ENCODE measurements at regions not wholly inside any gene's neighbourhood (a gene's known extent, or its start where the extent isn't known, plus 50 kb on each side); places are given as distances from the start of the nearest gene placed in this dataset.

DNA sequence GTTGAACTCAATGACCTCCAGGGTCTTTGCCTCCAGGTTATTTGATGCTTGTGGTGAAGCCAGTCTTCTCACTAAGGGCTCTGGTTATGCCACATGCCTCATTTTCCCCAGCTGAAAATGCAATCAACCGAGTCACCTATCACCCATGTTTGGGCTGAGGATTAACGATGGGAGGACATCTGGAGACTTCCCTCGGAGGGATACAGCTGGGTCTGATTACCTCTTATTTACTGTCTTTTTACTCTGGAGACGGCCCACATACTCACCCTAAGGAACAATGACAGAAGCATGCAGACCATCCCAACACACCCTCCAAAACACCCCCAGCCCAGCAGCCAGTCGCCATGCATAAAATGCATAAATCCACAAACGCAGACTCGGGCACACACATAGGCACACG lies 187.4 kb downstream of the OPA1 start:
- no peak for DNase-seq (ENCODE audit: low spot score)

GRCh38 chr3:193780810-193781478 lies 187.9 kb downstream of the OPA1 start:
- peak; percentile 84 for DNase-seq (ENCODE audit: low spot score)

GRCh38 chr3:193782276-193782647 lies 189.3 kb downstream of the OPA1 start:
- peak; percentile 89 for DNase-seq (ENCODE audit: low spot score)

DNA sequence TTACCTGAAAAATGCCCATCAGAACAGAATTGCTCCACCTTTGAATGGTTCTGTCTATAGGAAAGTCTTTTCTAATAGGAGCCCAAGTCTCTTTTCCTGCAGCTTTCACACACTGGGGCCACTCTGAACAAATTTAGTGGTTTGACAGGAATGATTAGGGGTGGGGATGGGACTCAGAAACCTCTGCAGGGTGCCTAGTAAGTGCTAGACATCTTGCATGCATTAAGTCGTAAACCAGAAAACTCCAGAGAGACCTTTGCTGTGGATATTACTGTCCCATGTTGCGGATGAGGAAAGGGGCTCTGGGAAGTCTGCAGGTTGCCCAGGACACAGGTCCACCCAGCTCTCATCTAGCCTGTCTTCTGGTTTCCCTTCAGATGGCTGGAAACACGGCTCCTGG lies 189.7 kb downstream of the OPA1 start:
- no peak for DNase-seq (ENCODE audit: low spot score)

DNA sequence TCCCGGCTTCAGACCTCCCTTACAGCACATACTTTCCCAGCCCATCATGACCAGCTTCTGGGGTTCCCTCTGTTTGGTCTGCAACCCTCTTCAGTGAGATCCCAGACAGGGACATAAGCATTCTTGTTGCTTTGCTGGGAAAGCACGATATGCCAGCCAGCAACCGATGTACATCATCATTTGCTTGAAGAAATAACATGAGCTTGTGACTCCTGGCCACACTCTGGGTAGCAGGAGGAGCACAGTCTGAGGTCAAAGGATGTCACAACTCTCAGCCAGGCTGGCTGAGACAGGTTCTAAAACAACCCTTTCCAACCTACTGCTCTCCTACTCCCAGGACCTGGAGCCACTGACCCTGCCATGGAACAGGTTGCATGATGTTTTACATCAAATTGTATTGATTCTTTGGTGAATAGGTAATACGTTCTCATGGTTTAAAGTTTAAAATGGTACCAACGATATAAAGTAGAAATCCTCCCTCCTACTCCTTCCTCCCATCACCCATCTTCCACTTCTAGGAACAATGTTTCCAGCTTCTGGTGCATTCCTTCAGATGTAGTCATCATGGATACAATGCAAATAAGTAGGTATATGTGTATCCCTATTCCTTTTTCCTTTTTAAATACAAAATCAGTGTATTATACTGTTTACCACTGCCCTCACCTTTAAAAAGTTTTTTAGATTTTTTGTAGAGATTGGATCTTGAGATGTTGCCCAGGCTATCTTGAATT lies 190.3 kb downstream of the OPA1 start:
- DNase-seq (ENCODE audit: low spot score) = peak; percentile 35

DNA sequence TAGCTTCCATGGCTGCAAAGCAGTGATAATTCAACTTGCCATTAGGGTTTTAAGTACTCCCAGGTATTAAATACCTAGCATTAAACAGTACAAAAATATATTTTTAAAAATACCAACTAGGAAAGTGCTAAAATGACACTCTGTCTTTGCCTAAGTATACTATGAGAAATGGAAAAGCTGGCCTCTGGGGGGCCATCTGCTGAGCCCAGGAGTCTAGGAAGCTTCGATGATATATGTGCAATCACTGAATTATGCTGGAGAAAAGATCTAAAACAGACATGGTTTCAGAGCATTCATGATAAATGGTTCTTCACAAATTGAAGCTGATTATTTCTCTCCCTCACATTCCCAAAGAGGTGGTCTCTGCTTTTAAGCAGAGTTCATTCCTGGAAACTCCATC lies 191.8 kb downstream of the OPA1 start:
- DNase-seq (ENCODE audit: low spot score) = no peak

GRCh38 chr3:193787496-193787870 lies 194.5 kb downstream of the OPA1 start:
- no peak for DNase-seq (ENCODE audit: low spot score)

- peak; percentile 84 for DNase-seq (ENCODE audit: low spot score)
Observed at GRCh38 chr3:193788189-193788991, 195.4 kb downstream of the OPA1 start.

DNA sequence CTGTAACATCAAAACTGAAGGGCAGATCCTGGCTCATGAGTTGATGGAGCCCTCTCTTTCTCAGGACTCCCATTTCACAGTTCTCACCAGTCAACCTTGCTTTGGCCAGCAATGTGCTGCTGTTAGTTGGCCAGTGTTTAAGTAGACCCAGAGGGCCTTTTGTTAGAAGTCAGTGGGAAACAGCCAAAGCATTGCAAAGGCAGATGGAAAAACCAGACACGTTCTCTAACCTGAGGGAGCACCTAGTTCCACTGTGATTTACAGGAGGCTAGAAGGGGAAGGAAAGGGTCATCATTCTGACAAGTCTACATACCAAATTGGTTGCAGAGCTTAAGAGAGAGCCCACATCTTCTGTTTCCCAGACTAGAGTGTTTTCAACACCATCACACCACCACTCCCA lies 196.4 kb downstream of the OPA1 start:
- DNase-seq (ENCODE audit: low spot score) = no peak

DNA sequence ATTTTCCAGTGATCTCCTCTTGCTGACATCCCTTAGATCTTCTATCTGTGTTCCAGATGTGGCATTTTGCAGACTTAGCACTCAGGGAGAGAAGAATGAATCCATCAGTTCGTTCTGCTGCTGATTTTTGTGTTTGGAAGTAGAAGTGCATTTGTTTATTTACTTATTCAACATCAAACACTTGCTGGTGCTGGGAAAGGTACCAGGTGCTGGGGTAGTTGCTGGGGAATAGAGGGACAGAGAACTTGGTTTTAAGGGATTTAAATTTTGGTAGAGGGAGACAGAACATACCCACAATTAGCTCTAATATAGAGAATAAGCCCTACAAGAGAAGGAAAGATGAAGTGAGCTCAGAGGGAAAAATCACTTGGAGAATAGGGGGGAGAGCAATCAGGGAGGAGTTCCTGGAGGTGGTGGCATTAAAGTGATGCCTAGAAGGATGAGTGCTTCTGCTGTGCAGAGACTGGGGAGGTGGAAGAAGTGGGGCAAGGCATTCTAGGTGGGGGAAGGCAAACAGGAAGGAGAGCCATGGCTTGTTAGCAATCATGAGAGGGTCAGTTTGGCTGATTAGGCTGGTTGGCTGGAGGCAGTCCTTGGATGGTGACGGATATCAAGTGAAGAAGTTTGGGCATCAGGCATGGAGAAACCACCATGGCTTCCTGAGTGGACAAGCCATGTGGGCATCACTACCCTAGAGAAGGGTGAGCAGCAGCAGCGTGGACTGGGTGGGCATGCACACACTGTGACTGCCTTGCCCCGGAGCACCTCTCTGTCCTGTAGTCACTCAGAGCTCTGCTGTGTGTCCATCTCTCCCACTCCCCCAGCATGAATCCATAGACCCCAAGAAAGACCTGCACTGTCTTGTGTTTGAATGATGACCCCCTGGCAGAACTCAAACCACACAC lies 197.3 kb downstream of the OPA1 start:
- DNase-seq (ENCODE audit: low spot score) = no peak

GRCh38 chr3:193791041-193792032 lies 198.3 kb downstream of the OPA1 start:
- DNase-seq (ENCODE audit: low spot score) = peak; percentile 85

DNA sequence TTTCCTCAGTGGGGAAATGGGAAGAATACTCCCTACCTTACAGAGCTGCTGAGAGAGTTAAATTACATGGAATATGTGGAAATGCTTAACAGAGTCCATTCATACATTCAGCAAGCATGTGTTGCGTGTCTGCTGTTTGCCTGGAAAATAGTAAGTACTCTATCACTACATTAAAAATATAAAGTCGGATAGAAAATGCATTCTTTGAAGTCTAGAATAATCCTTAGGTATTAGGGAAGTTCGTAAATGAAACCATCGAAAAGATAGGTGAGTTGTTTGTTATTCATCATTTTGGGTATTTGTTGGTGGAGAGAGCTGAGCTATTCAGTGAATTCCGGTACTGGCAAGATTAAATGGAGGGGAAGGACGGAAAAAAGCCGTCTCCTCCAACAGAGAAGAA lies 200.1 kb downstream of the OPA1 start:
- no peak for DNase-seq (ENCODE audit: low spot score)

GRCh38 chr3:193794002-193794881 lies 201.2 kb downstream of the OPA1 start:
- DNase-seq (ENCODE audit: low spot score) = no peak

DNA sequence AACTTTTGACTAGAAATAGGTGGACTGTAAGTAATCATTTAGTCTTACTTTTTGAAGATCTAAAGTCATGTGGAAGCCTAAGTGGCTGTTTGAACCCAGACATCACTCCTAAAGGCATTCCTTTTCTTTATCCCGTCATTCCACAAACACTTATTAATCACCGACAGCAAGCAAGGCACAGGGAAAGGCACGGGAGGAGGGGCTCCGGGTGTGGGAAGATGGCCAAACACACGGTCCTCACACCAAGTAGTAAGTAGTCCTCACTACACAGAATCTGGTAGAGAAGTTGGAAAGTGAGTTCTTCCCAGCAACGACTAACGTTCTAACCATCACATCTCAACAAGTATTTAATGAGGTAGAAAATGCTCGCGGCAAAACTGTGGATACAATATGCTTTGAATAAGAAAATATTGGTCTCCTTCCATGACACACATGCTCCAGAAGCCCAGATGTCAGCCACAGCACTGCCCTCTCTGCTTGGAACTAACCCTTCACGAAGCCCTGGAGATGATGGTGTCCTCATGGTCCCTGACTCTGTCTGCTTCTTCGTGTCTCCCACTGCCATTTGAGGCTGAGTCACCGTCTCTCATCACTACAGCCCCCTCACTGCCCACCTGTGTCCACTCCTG lies 202.2 kb downstream of the OPA1 start:
- DNase-seq (ENCODE audit: low spot score) = no peak

- peak; percentile 30 for DNase-seq (ENCODE audit: low spot score)
Observed at GRCh38 chr3:193796089-193796488, 203.1 kb downstream of the OPA1 start.

DNA sequence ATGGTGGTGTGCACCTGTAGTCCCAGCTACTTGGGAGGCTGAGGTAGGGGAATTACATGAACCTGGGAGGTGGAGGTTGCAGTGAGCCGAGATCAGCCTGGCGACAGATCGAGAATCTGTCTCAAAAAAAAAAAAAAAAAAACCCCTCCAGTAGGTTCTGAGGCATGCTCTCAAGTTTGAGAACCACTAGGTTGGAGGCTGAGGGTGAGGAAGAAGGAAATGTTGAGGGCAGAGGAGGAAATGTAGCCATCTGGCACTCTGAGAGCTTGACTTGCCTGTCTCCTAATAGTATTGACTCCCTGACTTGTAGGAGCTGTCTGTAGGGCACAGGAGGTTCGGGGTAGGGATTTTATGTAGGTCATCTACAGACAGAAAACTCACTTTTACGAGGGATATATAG lies 204.6 kb downstream of the OPA1 start:
- no peak for DNase-seq (ENCODE audit: low spot score)

GRCh38 chr3:193798051-193798450 lies 205.0 kb downstream of the OPA1 start:
- no peak for DNase-seq (ENCODE audit: low spot score)

DNA sequence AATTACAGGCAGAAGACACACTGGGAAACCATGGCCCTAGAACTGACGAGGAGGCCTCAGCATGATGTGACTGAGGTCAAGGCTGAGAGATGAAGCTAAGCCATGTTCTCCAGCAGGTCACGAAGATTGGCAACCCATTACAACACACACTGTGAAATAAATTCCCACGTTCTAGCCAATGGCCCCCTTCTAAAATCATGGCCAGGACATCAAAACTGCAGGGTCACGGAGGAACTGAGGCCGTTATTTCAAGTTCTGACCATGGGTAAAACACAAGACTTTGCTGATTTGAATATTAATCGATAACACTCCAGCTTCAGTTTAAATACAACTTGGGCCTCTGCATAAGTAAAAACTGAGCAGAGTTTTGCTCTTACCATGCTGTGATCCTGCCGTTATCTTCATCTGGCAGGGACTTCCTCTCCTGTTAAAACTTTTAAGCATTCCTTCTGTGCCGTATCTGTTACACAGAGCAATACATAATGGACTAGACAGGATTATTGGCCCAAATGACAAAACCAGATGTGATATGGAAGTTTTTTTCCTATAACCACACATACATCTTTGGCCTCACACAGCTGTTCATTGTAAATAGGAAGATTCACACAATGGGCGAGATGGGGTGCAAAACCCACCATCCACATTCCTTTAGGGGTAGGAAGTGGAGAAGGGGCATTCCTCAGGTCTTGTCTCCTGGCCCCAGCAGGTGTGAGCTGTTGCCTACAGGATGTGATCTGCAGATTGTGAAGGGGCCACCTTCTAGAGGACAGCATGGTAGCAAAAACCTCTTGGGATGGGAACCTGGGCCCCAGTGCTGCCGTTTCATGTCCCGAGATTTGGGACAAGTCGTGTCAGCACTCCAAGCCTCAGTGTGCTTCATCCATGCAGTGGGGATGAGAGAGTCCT lies 207.4 kb downstream of the OPA1 start:
- no peak for DNase-seq (ENCODE audit: low spot score)
